Stomach (tissue), 4 donors: ENCODE measurements at regions not wholly inside any gene's neighbourhood (a gene's known extent, or its start where the extent isn't known, plus 50 kb on each side); places are given as distances from the start of the nearest gene placed in this dataset.

Experiments
- CTCF ChIP-seq, 7 experiments: fragments of 450-650 bp in 4 of 7; fragments of 200-600 bp in 3 of 7; sonication (generic) in 3 of 7; IDR thresholded peaks; one replicate each; pipeline ENCODE4 v1.5.1; 2016 to 2019; ENCODE audit warnings: antibody characterized with exemption in 7 of 7, control low read depth in 2 of 7, mild to moderate bottlenecking in 1 of 7
- EP300 ChIP-seq: sonication (generic); formaldehyde crosslinking; IDR thresholded peaks from one replicate; pipeline ENCODE4 v1.6.1; 2017; ENCODE audit warnings: antibody characterized with exemption
- POLR2A ChIP-seq, 4 donors: fragments of 450-650 bp; IDR thresholded peaks; one replicate each; pipeline ENCODE4 v1.6.1; 2016; ENCODE audit warnings: antibody characterized with exemption in 4 of 4, control low read depth in 2 of 4, mild to moderate bottlenecking in 1 of 4, moderate library complexity in 1 of 4

GRCh38 chr3:178028933-178029332 lies 507.3 kb upstream of the KCNMB2 start:
- TF ChIP-seq CTCF (IDR thresholded peaks at IDR 0.05), result no peak
- no peak for TF ChIP-seq POLR2A (IDR thresholded peaks at IDR 0.05)
- no peak for TF ChIP-seq EP300
